Neuronal stem cell (in vitro differentiated cells): ENCODE measurements at regions not wholly inside any gene's neighbourhood (a gene's known extent, or its start where the extent isn't known, plus 50 kb on each side); places are given as distances from the start of the nearest gene placed in this dataset.

Experiments used
- DNase-seq: peaks from one replicate; pipeline ENCODE4 v3.0.0-alpha.2; 2013; ENCODE audit warnings: low spot score
- H2AFZ ChIP-seq: one replicate; pipeline ENCODE4 v1.6.1; 2013; ENCODE audit warnings: mild to moderate bottlenecking, low read length, inconsistent platforms
- H2AK5ac ChIP-seq: 2 replicates; pipeline ENCODE4 v1.6.1; 2013; ENCODE audit warnings: low read depth, mild to moderate bottlenecking, inconsistent platforms, low read length, moderate library complexity, mixed read lengths
- H2BK120ac ChIP-seq: 2 replicates; pipeline ENCODE4 v1.6.1; 2013; ENCODE audit warnings: low read depth, mild to moderate bottlenecking, inconsistent platforms, low read length, moderate library complexity, mixed read lengths
- H2BK12ac ChIP-seq: one replicate; pipeline ENCODE4 v1.6.1; 2013; ENCODE audit warnings: low read length, inconsistent platforms
- H2BK15ac ChIP-seq: 2 replicates; pipeline ENCODE4 v1.6.1; 2013; ENCODE audit warnings: mild to moderate bottlenecking, low read length, inconsistent platforms, mixed read lengths
- H2BK5ac ChIP-seq: one replicate; pipeline ENCODE4 v1.6.1; 2013; ENCODE audit warnings: inconsistent platforms, mild to moderate bottlenecking, low read length, moderate library complexity
- H3K14ac ChIP-seq: one replicate; pipeline ENCODE4 v1.6.1; 2013; ENCODE audit warnings: low read length, inconsistent platforms
- H3K18ac ChIP-seq: 2 replicates; pipeline ENCODE4 v1.6.1; 2013; ENCODE audit warnings: low read length, inconsistent platforms
- H3K23ac ChIP-seq: 2 replicates; pipeline ENCODE4 v1.6.1; 2013; ENCODE audit warnings: low read depth, mild to moderate bottlenecking, mixed read lengths, low read length, inconsistent platforms; ENCODE audit not compliant: poor library complexity
- H3K27ac ChIP-seq: replicated peaks from 3 replicates; pipeline ENCODE4 v1.5.1; 2013; ENCODE audit warnings: low read length, inconsistent platforms
- H3K27me3 ChIP-seq, 3 experiments: 2 replicates each; pipeline ENCODE4 v1.6.1; 2013; ENCODE audit warnings: low read length in 3 of 3, mild to moderate bottlenecking in 2 of 3, inconsistent platforms in 1 of 3, low read depth in 1 of 3, mixed read lengths in 1 of 3, moderate library complexity in 1 of 3; ENCODE audit not compliant: control insufficient read depth in 3 of 3, insufficient read depth in 3 of 3
- H3K36me3 ChIP-seq, 2 donors: replicated peaks in 1 of 2; 2 replicates each; pipeline ENCODE4 v1.6.1; 2013; ENCODE audit warnings: low read length in 2 of 2; ENCODE audit not compliant: control insufficient read depth in 2 of 2, insufficient read depth in 2 of 2
- H3K4ac ChIP-seq: 2 replicates; pipeline ENCODE4 v1.6.1; 2013; ENCODE audit warnings: inconsistent platforms, mild to moderate bottlenecking, low read length, moderate library complexity
- H3K4me1 ChIP-seq, 2 donors: 1 replicate in 1 of 2; 2 replicates in 1 of 2; pipeline ENCODE4 v1.6.1; 2013; ENCODE audit warnings: low read length in 2 of 2, low read depth in 1 of 2; ENCODE audit not compliant: control insufficient read depth in 2 of 2, insufficient read depth in 1 of 2
- H3K4me2 ChIP-seq: one replicate; pipeline ENCODE4 v1.6.1; 2013; ENCODE audit warnings: mild to moderate bottlenecking, low read length, inconsistent platforms; ENCODE audit not compliant: insufficient read depth, poor library complexity, severe bottlenecking
- H3K4me3 ChIP-seq, 2 donors: 2 replicates each; pipeline ENCODE4 v1.5.1; 2013; ENCODE audit warnings: low read length in 2 of 2, mild to moderate bottlenecking in 2 of 2, inconsistent platforms in 1 of 2, moderate library complexity in 1 of 2
- H3K79me1 ChIP-seq: one replicate; pipeline ENCODE4 v1.6.1; 2013; ENCODE audit warnings: low read depth, mild to moderate bottlenecking, inconsistent platforms, low read length, moderate library complexity
- H3K9ac ChIP-seq: one replicate; pipeline ENCODE4 v1.6.1; 2013; ENCODE audit warnings: mild to moderate bottlenecking, low read depth, low read length, inconsistent platforms; ENCODE audit not compliant: poor library complexity
- H3K9me3 ChIP-seq, 2 donors: replicated peaks in 1 of 2; 2 replicates each; pipeline versions ENCODE3 to v1.6.1; 2013; ENCODE audit warnings: low read length in 2 of 2, mild to moderate bottlenecking in 2 of 2, inconsistent platforms in 1 of 2, low read depth in 1 of 2, mixed read lengths in 1 of 2, moderate library complexity in 1 of 2; ENCODE audit not compliant: control insufficient read depth in 2 of 2, insufficient read depth in 1 of 2
- H4K8ac ChIP-seq: one replicate; pipeline ENCODE4 v1.6.1; 2013; ENCODE audit warnings: low read depth, mild to moderate bottlenecking, inconsistent platforms, low read length, moderate library complexity
- H4K91ac ChIP-seq: one replicate; pipeline ENCODE4 v1.6.1; 2013; ENCODE audit warnings: low read length, low read depth, mild to moderate bottlenecking, inconsistent platforms; ENCODE audit not compliant: poor library complexity
- WGBS, 2 donors: extraction: QIAGEN DNeasy Blood & Tissue Kit; methylation state at CpG; one replicate each; pipeline ENCODE4 v1.1.7; 2013; ENCODE audit warnings: missing lambda C conversion rate in 2 of 2, mixed read lengths in 1 of 2; ENCODE audit not compliant: insufficient read length in 2 of 2, insufficient replicate concordance in 1 of 2; ENCODE audit errors: extremely low coverage in 2 of 2; 5-methylcytosine and 5-hydroxymethylcytosine counted together

DNA sequence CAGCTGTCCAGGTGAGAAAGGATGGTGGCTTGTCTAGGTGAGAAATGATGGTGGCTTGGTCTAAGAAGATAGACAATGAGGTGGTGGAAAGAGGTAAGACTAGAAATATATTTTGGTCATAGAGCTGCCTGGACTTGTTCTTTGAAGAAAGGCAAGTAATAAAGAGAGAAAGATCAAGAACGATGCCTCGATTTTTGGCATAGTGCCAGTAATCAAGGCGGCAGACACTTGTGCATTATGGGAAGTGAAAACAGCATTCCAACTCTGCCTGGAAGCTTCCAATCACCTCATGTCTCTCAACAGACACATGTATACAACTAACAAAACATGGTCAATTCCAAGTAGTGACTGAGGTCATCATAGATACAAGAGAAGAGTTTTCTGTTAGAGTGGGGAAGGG is 423.8 kb upstream of the NRP1 start:
- Histone ChIP-seq H4K8ac (no peak overlapping the region), H3K9me3 (peaks cover 0 to 7% of the 10 kb centered on the region in 2 donors), H4K91ac (no peak overlapping the region), H2AK5ac (no peak overlapping the region), H3K27ac (no peak overlapping the region), H3K4ac (no peak overlapping the region), H3K4me3 (no peak overlapping the region), H3K36me3 (no peaks in the 10 kb centered on the region), H2BK12ac (no peak overlapping the region), H3K79me1 (no peaks in the 10 kb centered on the region), H2AFZ (no peak overlapping the region), H3K9ac (no peak overlapping the region), H3K4me2 (no peak overlapping the region), H2BK5ac (no peak overlapping the region), H3K18ac (no peak overlapping the region), H3K14ac (no peak overlapping the region), H3K27me3 (no peaks in the 10 kb centered on the region), H2BK15ac (no peak overlapping the region), H3K23ac (no peak overlapping the region), H2BK120ac (no peak overlapping the region), H3K4me1 (peaks cover 3 to 7% of the 10 kb centered on the region in 2 donors)
- WGBS, 2 donors = no CpG with 5 or more reads among the region's 3 CpGs
- DNase-seq = no peak

DNA sequence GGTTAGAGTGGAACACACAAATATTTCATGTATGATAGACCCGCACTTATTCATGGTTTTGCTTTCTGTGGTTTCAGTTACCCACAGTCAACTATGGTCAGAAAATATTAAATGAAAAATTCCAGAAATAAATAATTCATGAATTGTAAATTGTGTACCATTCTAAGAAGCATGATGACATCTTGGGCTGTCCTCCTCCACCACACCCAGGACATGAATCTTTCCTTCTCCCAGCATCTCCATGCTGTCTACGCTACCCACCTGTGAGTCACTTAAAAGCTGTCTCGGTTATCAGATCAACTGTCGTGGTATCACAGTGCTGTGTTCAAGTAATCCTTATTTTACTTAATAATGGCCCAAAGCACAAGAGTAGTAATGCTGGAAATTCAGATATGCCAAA is 419.6 kb upstream of the NRP1 start:
- Histone ChIP-seq H3K36me3 (no peaks in the 10 kb centered on the region), H2BK15ac (no peak overlapping the region), H3K4me2 (no peak overlapping the region), H3K4ac (no peak overlapping the region), H2AK5ac (no peak overlapping the region), H3K27ac (no peak overlapping the region), H3K18ac (no peak overlapping the region), H4K91ac (no peak overlapping the region), H3K4me1 (peaks cover 2 to 15% of the 10 kb centered on the region in 2 donors), H3K9me3 (no peaks in the 10 kb centered on the region), H4K8ac (no peak overlapping the region), H3K4me3 (no peak overlapping the region), H3K27me3 (no peaks in the 10 kb centered on the region), H3K9ac (no peak overlapping the region), H3K79me1 (no peaks in the 10 kb centered on the region), H2BK5ac (no peak overlapping the region), H2BK12ac (no peak overlapping the region), H2AFZ (no peak overlapping the region), H3K23ac (no peak overlapping the region), H2BK120ac (no peak overlapping the region), H3K14ac (no peak overlapping the region)
- DNase-seq = no peak
- no CpG with 5 or more reads among the region's 4 CpGs for WGBS, 2 donors

DNA sequence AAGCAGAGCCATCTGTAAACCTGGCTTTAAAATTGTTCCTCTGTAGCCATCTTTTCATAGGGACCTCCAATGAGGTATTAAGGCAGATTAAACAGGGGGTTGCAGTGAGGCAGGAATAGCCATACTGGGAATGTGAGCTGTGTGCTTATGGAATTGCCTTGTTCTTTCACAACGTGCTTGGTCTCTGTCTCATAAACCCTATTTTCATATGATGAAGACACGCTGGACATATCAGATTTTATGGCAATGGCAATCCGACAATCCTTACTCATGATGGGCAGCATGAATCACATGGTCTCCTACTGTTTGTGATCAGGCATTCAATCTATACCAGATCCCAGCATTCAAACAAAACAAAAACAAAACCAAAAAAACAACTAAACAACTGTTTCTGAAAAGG is 418.9 kb upstream of the NRP1 start:
- Histone ChIP-seq H3K23ac (no peak overlapping the region), H3K27ac (no peak overlapping the region), H3K9me3 (no peaks in the 10 kb centered on the region), H3K79me1 (no peaks in the 10 kb centered on the region), H3K9ac (no peak overlapping the region), H3K36me3 (no peaks in the 10 kb centered on the region), H3K4me2 (no peak overlapping the region), H2BK12ac (no peak overlapping the region), H4K91ac (no peak overlapping the region), H2BK120ac (no peak overlapping the region), H3K27me3 (no peaks in the 10 kb centered on the region), H3K4me3 (no peak overlapping the region), H2AFZ (no peak overlapping the region), H3K14ac (no peak overlapping the region), H2BK15ac (no peak overlapping the region), H4K8ac (no peak overlapping the region), H2AK5ac (no peak overlapping the region), H3K4me1 (peaks cover 4 to 17% of the 10 kb centered on the region in 2 donors), H3K4ac (no peak overlapping the region), H2BK5ac (no peak overlapping the region), H3K18ac (no peak overlapping the region)
- no CpG with 5 or more reads among the region's 3 CpGs for WGBS, 2 donors
- DNase-seq = no peak

DNA sequence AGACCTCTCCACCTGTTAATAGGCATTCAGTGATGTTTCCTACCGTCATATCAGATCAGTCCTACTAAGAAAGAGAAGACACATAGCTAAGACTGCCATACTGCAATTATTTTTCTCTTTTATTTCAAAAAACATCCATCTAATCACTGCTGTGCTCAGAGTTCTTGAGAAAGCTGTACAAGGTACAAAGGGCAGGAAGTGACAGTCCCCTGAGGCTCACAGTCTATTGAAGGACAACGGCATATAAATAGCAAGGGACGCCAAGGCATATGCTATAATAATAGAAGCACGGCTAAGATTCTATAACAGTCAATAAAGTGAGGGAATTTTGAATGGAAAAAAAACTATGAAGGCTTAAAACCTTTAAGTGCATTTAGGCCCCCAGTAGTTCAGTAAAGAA is 415.3 kb upstream of the NRP1 start:
- no peak overlapping the region for H4K91ac ChIP-seq
- H4K8ac ChIP-seq = no peak overlapping the region
- no peak overlapping the region for H2BK120ac ChIP-seq
- peak overlapping the region; percentile 51 for H2AFZ ChIP-seq
- no peaks in the 10 kb centered on the region for H3K79me1 ChIP-seq
- no peak overlapping the region for H3K23ac ChIP-seq
- H2BK15ac ChIP-seq = no peak overlapping the region
- H3K27ac ChIP-seq = no peak overlapping the region
- no peak overlapping the region for H2BK12ac ChIP-seq
- no peaks in the 10 kb centered on the region for H3K27me3 ChIP-seq
- H3K4me1 ChIP-seq = peaks cover 4 to 17% of the 10 kb centered on the region in 2 donors
- no peak overlapping the region for H3K18ac ChIP-seq
- H3K9me3 ChIP-seq = no peaks in the 10 kb centered on the region
- H3K4ac ChIP-seq = no peak overlapping the region
- no CpG with 5 or more reads among the region's 4 CpGs for WGBS, 2 donors
- H3K9ac ChIP-seq = no peak overlapping the region
- H2BK5ac ChIP-seq = no peak overlapping the region
- no peak overlapping the region for H3K4me3 ChIP-seq
- H3K36me3 ChIP-seq = no peaks in the 10 kb centered on the region
- H3K14ac ChIP-seq = no peak overlapping the region
- no peak overlapping the region for H2AK5ac ChIP-seq
- DNase-seq = no peak
- H3K4me2 ChIP-seq = no peak overlapping the region
